HG03280 (cell line): ENCODE measurements at regions not wholly inside any gene's neighbourhood (a gene's known extent, or its start where the extent isn't known, plus 50 kb on each side); places are given as distances from the start of the nearest gene placed in this dataset.

Source experiments
- ATAC-seq: cut with Tn5 transposase; IDR thresholded peaks from one replicate; pipeline ENCODE4 v1.9.1; 2021; ENCODE audit warnings: mild to moderate bottlenecking, moderate library complexity; ENCODE audit not compliant: unreplicated experiment

GRCh38 chr15:66927201-66928077 lies 138.0 kb upstream of the SMAD3 start:
- ATAC-seq: no peak

DNA sequence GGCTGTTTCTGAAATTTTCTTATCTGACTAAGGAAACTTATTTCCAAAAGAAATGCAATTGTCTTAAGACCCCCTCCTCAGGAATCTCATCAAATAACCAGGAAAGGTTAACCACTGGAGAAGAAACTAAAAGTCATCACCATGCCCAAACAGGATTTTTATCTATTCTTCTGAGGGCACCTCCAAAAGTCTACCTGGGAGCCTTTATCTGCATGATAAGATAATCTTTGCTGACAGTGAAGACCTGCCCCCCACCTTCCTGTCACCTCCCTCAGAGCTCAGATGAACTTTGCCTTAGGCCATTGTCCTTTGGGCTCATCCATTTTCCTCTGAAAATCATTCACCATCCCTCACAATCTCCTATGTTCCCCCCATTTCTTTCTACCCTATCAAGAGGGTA lies 137.3 kb upstream of the SMAD3 start:
- ATAC-seq: no peak

- no peak for ATAC-seq
Observed at GRCh38 chr15:66928784-66929183, 136.6 kb upstream of the SMAD3 start.

DNA sequence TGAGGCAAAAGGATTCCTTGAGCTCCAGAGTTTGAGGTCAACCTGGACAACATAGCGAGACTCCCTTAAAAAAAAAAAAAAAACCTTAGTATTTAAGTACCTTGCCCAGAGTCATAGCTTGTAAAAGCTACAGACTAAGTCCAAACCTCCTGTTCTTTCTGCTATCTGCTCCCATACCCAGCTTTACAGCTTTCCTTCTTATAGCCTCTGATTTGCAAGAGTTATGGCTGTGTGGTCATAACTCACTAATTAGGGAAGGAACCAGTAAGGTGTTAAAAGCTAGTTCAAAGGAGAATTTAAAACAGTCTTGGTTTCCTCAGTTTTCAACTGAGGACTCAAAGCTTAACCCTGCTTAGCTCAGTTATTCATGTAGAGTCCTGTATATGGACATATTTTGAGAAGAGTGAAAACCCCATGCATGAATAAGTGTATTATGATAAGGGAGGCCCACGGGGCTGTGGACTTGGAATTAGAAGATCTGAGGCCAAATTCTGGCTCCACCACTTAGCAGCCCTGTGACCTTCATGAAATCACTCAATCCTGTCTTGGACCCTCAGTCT lies 135.5 kb upstream of the SMAD3 start:
- no peak for ATAC-seq

DNA sequence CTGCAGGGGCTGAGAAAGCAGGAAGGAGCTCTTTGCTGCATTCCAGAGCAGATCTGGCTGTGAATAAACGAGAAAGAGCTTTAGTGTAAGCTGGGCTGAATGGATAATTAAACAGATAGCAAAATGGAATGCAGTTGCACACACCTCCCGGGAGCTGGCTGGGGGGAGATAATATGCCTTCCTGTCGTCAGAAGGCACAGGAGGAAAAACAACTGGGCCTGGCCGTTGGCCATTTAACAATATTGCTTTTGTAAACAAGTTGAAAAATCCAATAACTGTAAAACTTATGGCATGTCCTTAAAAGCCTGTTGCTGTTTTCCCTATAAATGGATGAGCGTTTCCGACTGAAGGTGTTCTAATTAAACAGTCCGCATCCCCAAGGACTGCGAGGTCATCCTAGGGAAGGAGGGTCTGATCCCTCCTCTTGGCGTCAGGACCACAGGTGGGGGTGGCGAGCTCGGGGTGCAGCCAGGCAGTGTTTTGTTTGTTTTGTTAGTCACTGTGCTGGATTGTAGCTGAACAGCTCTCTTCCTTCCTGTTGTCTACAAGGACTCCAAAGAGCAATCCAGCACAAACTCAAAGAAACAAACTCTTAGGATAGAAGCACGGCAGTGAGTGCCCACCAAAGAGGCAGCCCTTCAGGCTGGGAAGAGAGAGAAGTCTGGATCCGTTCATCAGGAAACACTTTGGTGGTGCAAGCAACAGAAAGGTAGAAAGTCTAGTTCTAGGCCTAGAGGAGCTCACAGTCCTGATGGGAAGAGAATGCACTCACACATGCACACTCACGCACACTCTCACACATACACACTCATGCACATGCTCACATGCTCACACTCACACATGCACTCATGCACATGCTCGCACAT lies 133.4 kb upstream of the SMAD3 start:
- ATAC-seq: no peak

DNA sequence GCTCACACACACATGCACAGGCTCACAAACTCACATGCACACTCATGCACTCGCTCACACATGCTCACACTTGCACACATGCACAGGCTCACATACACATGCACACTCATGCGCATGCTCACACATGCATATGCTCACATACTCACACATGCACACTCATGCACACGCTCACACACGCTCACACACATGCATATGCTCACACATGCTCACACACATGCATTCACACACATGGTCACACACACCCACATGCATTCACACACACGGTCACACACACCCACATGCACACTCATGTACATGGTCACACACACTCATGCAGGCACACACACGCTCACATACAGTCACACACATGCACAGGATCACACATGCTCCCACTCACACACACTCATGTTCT lies 132.8 kb upstream of the SMAD3 start:
- no peak for ATAC-seq

DNA sequence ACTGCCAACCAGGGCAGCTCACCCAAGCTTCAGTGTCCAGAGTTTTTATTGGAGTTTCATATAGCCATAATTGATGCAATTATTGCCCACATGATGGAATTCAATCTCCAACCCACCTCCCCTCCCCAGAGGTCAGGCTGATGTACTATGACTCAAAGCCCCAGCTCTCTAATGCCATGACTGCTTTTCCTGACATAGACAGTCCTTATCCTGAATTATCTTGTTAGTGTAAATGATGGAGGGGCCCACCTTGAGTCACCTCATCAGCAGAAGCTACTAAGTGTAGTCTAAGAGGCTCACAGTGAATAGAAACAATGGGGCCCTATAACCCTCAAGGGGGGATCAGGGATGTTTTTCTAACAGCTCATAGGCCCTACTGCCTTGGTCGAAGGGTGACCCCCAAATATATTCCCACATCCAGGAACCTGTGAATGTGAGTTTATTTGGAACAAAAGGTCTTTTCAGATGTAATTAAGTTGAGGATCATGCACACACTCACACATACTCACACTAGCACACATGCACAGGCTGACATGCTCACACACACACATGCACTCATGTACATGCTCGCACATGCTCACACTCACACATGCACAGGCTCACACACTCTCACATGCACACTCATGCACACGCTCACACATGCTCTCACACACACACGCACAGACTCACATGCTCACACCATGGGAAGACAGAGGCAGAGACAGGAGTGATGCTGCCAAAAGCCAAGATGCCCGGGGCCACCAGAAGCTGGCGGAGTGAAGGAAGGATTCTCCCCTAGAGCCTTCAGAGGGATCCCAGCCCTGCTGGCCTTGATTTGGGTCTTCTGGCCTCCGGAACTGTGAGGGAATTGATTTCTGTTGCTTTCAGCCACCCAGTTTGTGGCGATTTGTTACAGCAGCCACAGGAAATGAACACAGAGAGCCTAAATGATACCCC lies 131.2 kb upstream of the SMAD3 start:
- ATAC-seq: no peak

- ATAC-seq: no peak
Observed at GRCh38 chr15:66934868-66935520, 130.4 kb upstream of the SMAD3 start.

- ATAC-seq: no peak
Observed at GRCh38 chr15:66935688-66936087, 129.7 kb upstream of the SMAD3 start.

DNA sequence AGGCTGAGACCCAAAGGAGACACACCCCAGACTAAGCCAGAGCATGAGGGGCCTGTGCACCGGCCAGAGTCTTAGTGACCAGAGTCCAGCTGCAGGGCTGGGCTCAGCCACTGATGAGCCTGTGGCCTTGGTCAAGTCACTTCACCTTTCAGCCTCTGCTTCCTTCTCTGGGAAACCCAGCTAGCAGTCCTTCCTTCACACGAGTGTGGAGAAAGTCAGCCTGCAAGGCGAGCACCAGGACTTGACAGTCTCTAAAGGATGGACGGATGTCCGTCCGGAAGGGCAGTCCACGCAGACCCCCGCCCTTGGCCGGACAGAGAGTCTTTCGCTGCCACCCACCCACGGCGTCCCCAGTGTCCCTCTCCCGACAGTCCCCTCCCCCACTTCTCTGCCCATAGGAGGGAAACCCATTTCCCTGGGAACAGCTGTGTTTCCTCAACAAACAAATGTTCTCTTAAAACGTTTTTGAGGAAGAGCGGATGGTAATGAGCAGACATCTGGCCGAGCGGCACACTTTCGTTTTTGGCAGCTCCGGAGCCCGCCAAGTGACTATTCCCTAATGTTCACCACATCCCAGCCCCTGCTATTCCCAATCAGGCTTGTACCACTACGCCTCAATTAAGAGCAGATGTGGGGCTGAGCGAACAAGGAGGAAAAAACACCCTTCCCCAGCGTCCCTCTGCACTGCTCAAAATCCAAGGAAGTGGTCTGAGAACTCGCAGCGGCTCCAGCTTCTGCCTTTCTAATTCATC lies 129.1 kb upstream of the SMAD3 start:
- ATAC-seq: no peak

DNA sequence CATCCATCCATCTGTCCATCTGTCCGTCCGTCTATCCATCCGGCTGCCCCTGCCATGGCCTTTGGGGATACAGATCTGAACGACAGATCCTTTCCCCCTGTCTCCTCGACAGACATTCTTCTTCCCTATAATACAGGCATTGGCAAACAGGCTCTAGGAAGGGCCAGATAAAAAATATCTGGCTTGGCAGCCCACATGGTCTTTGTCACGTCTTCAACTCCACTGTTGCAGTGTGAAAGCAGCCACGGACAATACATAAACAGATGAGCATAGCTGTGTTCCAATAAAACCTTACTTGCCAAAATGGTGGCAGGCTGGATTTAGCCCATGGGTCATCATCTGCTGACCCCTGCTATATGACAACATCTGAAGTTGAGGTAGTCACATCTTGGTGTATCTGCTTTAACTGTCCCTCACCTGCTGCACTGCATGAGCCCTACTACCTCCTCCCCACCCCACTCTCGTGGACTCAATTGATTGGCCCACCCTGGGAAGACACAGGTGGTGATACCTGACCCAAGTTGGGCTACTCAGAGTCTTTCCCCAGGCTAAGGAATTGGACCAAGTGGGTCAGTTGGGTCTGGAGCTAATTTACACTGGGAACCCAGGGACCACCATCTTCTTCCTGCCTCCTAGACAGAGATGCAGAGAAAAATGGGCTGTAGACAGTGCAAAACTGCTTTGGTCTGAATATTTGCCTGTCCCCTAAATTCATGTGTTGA lies 128.4 kb upstream of the SMAD3 start:
- ATAC-seq: no peak

DNA sequence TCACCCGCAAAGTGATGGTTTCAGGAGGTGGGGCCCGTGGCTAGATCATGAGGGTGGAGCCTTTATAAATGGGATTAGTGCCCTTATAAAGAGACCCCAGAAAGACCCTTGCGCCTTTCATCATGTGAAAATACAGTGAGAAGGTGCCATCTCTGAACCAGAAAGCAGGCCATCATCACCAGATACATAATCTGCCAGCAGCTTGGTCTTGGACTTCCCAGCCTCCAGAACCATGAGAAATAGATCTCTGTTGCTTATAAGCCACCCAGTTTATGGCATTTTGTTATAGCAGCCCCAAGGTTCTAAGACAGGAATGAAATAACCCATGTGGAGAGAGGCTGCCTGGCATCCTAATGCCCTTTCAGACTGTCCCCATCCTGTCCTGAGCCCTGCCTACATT lies 127.8 kb upstream of the SMAD3 start:
- ATAC-seq: no peak

DNA sequence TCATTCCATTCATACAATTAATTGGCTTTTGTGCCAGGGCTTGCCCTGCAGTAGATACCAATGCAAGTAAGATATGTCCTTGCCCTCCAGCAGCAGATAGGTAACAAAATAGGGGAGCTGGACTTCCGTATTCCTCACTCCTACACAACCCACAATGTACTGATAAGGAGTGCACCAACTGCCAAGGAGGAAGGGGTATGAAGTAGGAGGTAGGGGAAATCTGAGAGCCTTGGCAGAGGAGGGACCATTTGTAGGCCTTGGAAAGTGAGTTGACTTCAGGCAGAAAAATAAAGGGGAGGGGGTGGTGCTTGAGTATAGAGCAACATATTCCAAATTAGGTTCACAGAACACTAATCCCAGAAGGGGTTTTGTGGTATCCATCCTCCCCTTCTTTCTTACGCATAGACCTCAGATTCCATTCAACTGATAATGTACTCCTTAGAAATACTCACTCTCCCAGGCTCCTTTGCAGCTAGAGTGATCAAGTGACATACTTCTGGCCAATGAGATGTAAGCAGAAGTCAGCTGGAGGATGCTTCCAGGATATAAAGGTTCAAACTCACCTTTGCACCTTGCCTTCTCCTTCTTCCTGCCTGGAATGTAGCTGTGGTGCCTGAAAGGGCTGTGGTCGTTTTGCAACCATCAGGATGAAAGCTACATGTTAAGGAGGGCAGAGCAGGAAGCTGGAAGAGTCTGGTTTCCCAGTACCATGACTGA lies 127.1 kb upstream of the SMAD3 start:
- no peak for ATAC-seq

GRCh38 chr15:66939016-66939415 lies 126.4 kb upstream of the SMAD3 start:
- ATAC-seq: no peak

- ATAC-seq: no peak
Observed at GRCh38 chr15:66939451-66940023, 125.9 kb upstream of the SMAD3 start.

DNA sequence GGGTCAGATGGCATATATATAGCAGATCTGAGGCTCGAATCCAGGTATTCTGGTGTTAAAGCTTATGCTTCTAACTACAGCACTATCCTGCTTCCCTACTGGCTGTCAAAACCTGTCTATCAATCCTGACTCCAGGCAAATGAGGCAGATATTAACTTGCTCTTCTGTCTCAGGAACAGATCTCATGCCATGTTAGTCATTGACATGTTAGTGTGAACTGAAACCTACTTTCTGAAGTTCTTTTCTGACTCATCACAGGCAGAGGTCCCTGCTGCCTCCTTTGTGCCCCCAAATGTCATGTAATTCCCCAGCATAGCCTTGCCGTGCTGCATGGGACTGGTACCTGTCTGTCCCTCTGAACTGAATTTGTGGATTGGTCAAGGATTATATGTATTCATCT lies 125.0 kb upstream of the SMAD3 start:
- ATAC-seq: no peak

- ATAC-seq: no peak
Observed at GRCh38 chr15:66941108-66941711, 124.2 kb upstream of the SMAD3 start.
